H9 (cell line): ENCODE measurements at regions not wholly inside any gene's neighbourhood (a gene's known extent, or its start where the extent isn't known, plus 50 kb on each side); places are given as distances from the start of the nearest gene placed in this dataset.

ENCODE experiments used
- DNase-seq: peaks from one replicate; pipeline ENCODE4 v3.0.0-alpha.2; 2017
- H2AFZ ChIP-seq: one replicate; pipeline ENCODE4 v1.6.1; 2013; ENCODE audit warnings: mild to moderate bottlenecking, low read length, control low read depth, moderate library complexity
- H2AK5ac ChIP-seq: 2 replicates; pipeline ENCODE4 v1.6.1; 2013; ENCODE audit warnings: low read length, control low read depth, mixed read lengths; ENCODE audit not compliant: insufficient read length
- H2BK120ac ChIP-seq: one replicate; pipeline ENCODE4 v1.6.1; 2013; ENCODE audit warnings: low read depth, mild to moderate bottlenecking, low read length, control low read depth, inconsistent platforms; ENCODE audit not compliant: poor library complexity, severe bottlenecking
- H2BK12ac ChIP-seq: 2 replicates; pipeline ENCODE4 v1.6.1; 2013; ENCODE audit warnings: low read length, control low read depth, mixed read lengths, low read depth; ENCODE audit not compliant: insufficient read length
- H2BK15ac ChIP-seq: 2 replicates; pipeline ENCODE4 v1.6.1; 2013; ENCODE audit warnings: low read depth, low read length, control low read depth
- H2BK20ac ChIP-seq: one replicate; pipeline ENCODE4 v1.6.1; 2013; ENCODE audit warnings: low read depth, mild to moderate bottlenecking, low read length, control low read depth, inconsistent platforms; ENCODE audit not compliant: poor library complexity, severe bottlenecking
- H2BK5ac ChIP-seq: 2 replicates; pipeline ENCODE4 v1.6.1; 2013; ENCODE audit warnings: low read length, control low read depth, mixed read lengths; ENCODE audit not compliant: insufficient read length
- H3K14ac ChIP-seq: 2 replicates; pipeline ENCODE4 v1.6.1; 2013; ENCODE audit warnings: low read length, control low read depth; ENCODE audit not compliant: insufficient read depth
- H3K18ac ChIP-seq: 2 replicates; pipeline ENCODE4 v1.6.1; 2013; ENCODE audit warnings: low read depth, mild to moderate bottlenecking, mixed read lengths, low read length, control low read depth; ENCODE audit not compliant: insufficient read length
- H3K23ac ChIP-seq: 2 replicates; pipeline ENCODE4 v1.6.1; 2013; ENCODE audit warnings: low read length, control low read depth, mixed read lengths, low read depth; ENCODE audit not compliant: insufficient read length
- H3K23me2 ChIP-seq: 2 replicates; pipeline ENCODE4 v1.6.1; 2013; ENCODE audit warnings: low read depth, mild to moderate bottlenecking, mixed read lengths, low read length, control low read depth; ENCODE audit not compliant: insufficient read length, poor library complexity, severe bottlenecking
- H3K27ac ChIP-seq: 2 replicates; pipeline ENCODE4 v1.5.1; 2013; ENCODE audit warnings: low read length, control low read depth, mixed read lengths, low read depth; ENCODE audit not compliant: insufficient read length
- H3K27me3 ChIP-seq: 2 replicates; pipeline ENCODE4 v1.6.1; 2013; ENCODE audit warnings: low read length, control low read depth, inconsistent platforms; ENCODE audit not compliant: insufficient read depth
- H3K4ac ChIP-seq: 2 replicates; pipeline ENCODE4 v1.6.1; 2013; ENCODE audit warnings: low read depth, mild to moderate bottlenecking, control low read depth, inconsistent platforms, low read length, moderate library complexity
- H3K4me1 ChIP-seq: 2 replicates; pipeline ENCODE4 v1.6.1; 2013; ENCODE audit warnings: low read length, control low read depth, inconsistent platforms; ENCODE audit not compliant: insufficient read depth
- H3K4me2 ChIP-seq: 2 replicates; pipeline ENCODE4 v1.6.1; 2013; ENCODE audit warnings: low read length, control low read depth, mixed read lengths; ENCODE audit not compliant: insufficient read length, insufficient read depth
- H3K56ac ChIP-seq: 2 replicates; pipeline ENCODE4 v1.6.1; 2013; ENCODE audit warnings: low read depth, mild to moderate bottlenecking, mixed read lengths, low read length, control low read depth; ENCODE audit not compliant: insufficient read length
- H3K79me1 ChIP-seq: 2 replicates; pipeline ENCODE4 v1.6.1; 2013; ENCODE audit warnings: low read depth, mild to moderate bottlenecking, moderate library complexity, low read length, control low read depth, inconsistent platforms; ENCODE audit not compliant: insufficient read depth, poor library complexity, severe bottlenecking
- H3K79me2 ChIP-seq: 2 replicates; pipeline ENCODE4 v1.6.1; 2013; ENCODE audit warnings: low read length, control low read depth, inconsistent platforms; ENCODE audit not compliant: insufficient read depth
- H3K9ac ChIP-seq: 2 replicates; pipeline ENCODE4 v1.6.1; 2013; ENCODE audit warnings: low read length, control low read depth, mixed read lengths; ENCODE audit not compliant: insufficient read length; ENCODE audit errors: extremely low read depth
- H3K9me3 ChIP-seq: one replicate; pipeline ENCODE4 v1.6.1; 2013; ENCODE audit warnings: low read depth, low read length, inconsistent platforms; ENCODE audit not compliant: control insufficient read depth
- H3T11ph ChIP-seq: one replicate; pipeline ENCODE4 v1.6.1; 2013; ENCODE audit warnings: mild to moderate bottlenecking, low read length, control low read depth, inconsistent platforms
- H4K20me1 ChIP-seq: one replicate; pipeline ENCODE4 v1.6.1; 2013; ENCODE audit not compliant: control insufficient read depth, insufficient read length, insufficient read depth
- H4K5ac ChIP-seq: 2 replicates; pipeline ENCODE4 v1.6.1; 2013; ENCODE audit warnings: low read depth, mild to moderate bottlenecking, mixed read lengths, low read length, control low read depth; ENCODE audit not compliant: insufficient read length
- H4K8ac ChIP-seq: replicated peaks from 2 replicates; pipeline ENCODE4 v1.6.1; 2013; ENCODE audit warnings: low read length, control low read depth, mixed read lengths, low read depth; ENCODE audit not compliant: insufficient read length
- H4K91ac ChIP-seq: 2 replicates; pipeline ENCODE4 v1.6.1; 2013; ENCODE audit warnings: low read depth, mild to moderate bottlenecking, moderate library complexity, mixed read lengths, low read length, control low read depth; ENCODE audit not compliant: insufficient read length
- H3K27ac Mint-ChIP-seq, 3 experiments: 2 replicates in 2 of 3; 3 replicates in 1 of 3; pipeline ENCODE4 v1.8.0; 2020 to 2021; ENCODE audit warnings: mixed read lengths in 3 of 3, mild to moderate bottlenecking in 1 of 3, moderate library complexity in 1 of 3
- H3K27me3 Mint-ChIP-seq: 2 replicates; pipeline ENCODE4 v1.8.0; 2021; ENCODE audit warnings: low read depth, mild to moderate bottlenecking, moderate library complexity, mixed read lengths
- H3K36me3 Mint-ChIP-seq, 3 experiments: 2 replicates in 2 of 3; 3 replicates in 1 of 3; pipeline ENCODE4 v1.8.0; 2020 to 2021; ENCODE audit warnings: low read depth in 3 of 3, mixed read lengths in 3 of 3; ENCODE audit not compliant: insufficient read depth in 1 of 3
- H3K4me1 Mint-ChIP-seq, 2 experiments: 2 replicates each; pipeline ENCODE4 v1.8.0; 2020; ENCODE audit warnings: mixed read lengths in 2 of 2
- H3K4me3 Mint-ChIP-seq, 2 experiments: 2 replicates in 1 of 2; 3 replicates in 1 of 2; pipeline ENCODE4 v1.8.0; 2020 to 2021; ENCODE audit warnings: mild to moderate bottlenecking in 2 of 2, mixed read lengths in 2 of 2, moderate library complexity in 1 of 2
- H3K9me3 Mint-ChIP-seq, 2 experiments: 2 replicates in 1 of 2; 3 replicates in 1 of 2; pipeline ENCODE4 v1.8.0; 2020; ENCODE audit warnings: mild to moderate bottlenecking in 2 of 2, mixed read lengths in 2 of 2, moderate library complexity in 1 of 2
- WGBS: extraction: QIAGEN DNeasy Blood & Tissue Kit; methylation state at CpG from one replicate; pipeline ENCODE4 v1.1.7; 2013; ENCODE audit warnings: missing lambda C conversion rate, low lambda C conversion rate, mixed read lengths; ENCODE audit not compliant: insufficient read length; ENCODE audit errors: extremely low coverage; 5-methylcytosine and 5-hydroxymethylcytosine counted together
- TF ChIP-seq, protein P1 (sequence below): fragments of 200-600 bp; sonication (generic); conservative IDR thresholded peaks from 3 replicates; pipeline ENCODE4 v1.8.0; 2021; ENCODE audit warnings: antibody characterized with exemption, mild to moderate bottlenecking

DNA sequence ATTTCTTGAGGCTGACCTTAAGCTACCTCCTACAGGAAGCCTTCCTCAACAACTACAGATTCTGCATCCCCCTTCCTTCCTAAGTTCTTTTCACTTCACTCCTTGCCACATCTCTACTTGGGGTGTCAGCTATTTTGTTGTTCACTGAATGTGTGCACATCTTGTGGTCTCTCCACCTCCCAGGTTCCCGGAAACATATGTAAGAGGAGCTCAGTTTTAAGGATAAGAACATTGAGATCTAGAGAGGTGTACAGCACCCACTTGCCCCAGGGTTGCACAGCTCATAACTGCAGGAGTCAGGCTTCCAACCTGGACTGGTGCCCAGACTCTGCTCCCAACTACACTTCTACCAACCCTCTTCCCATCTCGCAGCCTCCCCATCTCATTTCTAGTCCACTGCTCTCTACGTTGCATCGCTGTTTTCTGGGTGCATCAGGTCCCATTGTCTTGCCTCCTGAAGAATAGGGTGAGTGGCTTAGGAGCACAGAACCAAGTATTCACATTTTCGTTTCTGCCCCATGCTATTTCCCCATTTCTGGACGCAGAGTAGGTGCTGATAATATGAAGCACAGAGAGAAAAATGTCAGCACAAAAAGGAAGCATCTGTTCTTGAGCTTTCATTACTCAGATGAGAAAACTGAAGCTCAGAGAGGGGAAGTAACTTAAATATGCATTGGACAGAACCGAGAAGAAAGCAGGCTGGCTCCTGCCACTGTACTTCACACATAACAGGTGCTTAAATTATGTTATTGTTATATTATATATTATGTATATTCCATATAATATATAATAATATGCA lies 292.0 kb upstream of the CCL2 start:
- Histone ChIP-seq H3K56ac (no peak overlapping the region), H3K79me1 (no peaks in the 10 kb centered on the region), H3K23me2 (no peaks in the 10 kb centered on the region), H4K20me1 (no peaks in the 10 kb centered on the region), H3K4me1 (no peaks in the 10 kb centered on the region), H3K23ac (no peak overlapping the region), H3K9me3 (no peaks in the 10 kb centered on the region), H2BK120ac (no peak overlapping the region), H2BK20ac (no peak overlapping the region), H2AK5ac (no peak overlapping the region), H3T11ph (no peak overlapping the region), H4K5ac (no peak overlapping the region), H2AFZ (no peak overlapping the region), H3K14ac (no peak overlapping the region), H3K9ac (no peak overlapping the region), H3K18ac (no peak overlapping the region), H3K79me2 (no peaks in the 10 kb centered on the region), H4K8ac (no peak overlapping the region), H3K4me2 (no peak overlapping the region), H4K91ac (no peak overlapping the region), H3K27ac (no peak overlapping the region), H2BK5ac (no peak overlapping the region), H3K27me3 (no peaks in the 10 kb centered on the region), H2BK15ac (no peak overlapping the region), H3K4ac (no peak overlapping the region), H2BK12ac (no peak overlapping the region)
- no peak for DNase-seq
- no peak overlapping the region for H3K27ac Mint-ChIP-seq
- TF ChIP-seq, protein P1, sequence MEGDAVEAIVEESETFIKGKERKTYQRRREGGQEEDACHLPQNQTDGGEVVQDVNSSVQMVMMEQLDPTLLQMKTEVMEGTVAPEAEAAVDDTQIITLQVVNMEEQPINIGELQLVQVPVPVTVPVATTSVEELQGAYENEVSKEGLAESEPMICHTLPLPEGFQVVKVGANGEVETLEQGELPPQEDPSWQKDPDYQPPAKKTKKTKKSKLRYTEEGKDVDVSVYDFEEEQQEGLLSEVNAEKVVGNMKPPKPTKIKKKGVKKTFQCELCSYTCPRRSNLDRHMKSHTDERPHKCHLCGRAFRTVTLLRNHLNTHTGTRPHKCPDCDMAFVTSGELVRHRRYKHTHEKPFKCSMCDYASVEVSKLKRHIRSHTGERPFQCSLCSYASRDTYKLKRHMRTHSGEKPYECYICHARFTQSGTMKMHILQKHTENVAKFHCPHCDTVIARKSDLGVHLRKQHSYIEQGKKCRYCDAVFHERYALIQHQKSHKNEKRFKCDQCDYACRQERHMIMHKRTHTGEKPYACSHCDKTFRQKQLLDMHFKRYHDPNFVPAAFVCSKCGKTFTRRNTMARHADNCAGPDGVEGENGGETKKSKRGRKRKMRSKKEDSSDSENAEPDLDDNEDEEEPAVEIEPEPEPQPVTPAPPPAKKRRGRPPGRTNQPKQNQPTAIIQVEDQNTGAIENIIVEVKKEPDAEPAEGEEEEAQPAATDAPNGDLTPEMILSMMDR = no peak
- no peak overlapping the region for H3K4me3 Mint-ChIP-seq
- WGBS = no CpG with 5 or more reads among the region's 7 CpGs
- H3K4me1 Mint-ChIP-seq = peaks cover 6 to 9% of the 10 kb centered on the region in 2 experiments
- peaks cover 0 to 10% (median 6%) of the 10 kb centered on the region in 3 experiments; a peak in 4 of 7 replicates for H3K36me3 Mint-ChIP-seq
- peaks cover 9 to 12% of the 10 kb centered on the region in 2 experiments for H3K9me3 Mint-ChIP-seq
- H3K27me3 Mint-ChIP-seq = peaks cover 1% of the 10 kb centered on the region; the same call in 1 of the 2 replicates
